ENCODE measurements at regions not wholly inside any gene's neighbourhood (a gene's known extent, or its start where the extent isn't known, plus 50 kb on each side); places are given as distances from the start of the nearest gene placed in this dataset.

GRCh38 chr1:95309031-95309471 is 75.0 kb downstream of the RWDD3 start:
- intact Hi-C loops (cut with micrococcal nuclease; ENCODE audit: unreplicated experiment), result loop anchor here (1.0 to 10.0 kb wide), 4 partner anchors 158 to 926 kb away; no protein-coding TSS in a partner anchor
- BruUV-seq (replicated peaks), result no TSS peak
- Mint-ChIP-seq H3K36me3 (ENCODE audit: insufficient read depth, unreplicated experiment) (no peaks in the 10 kb centered on the region), H3K4me3 (ENCODE audit: low read depth, unreplicated experiment) (no peak overlapping the region), H3K27me3 (ENCODE audit: unreplicated experiment) (no peaks in the 10 kb centered on the region), H3K4me1 (ENCODE audit: low read depth, unreplicated experiment) (peaks cover 10% of the 10 kb centered on the region), H3K27ac (ENCODE audit: unreplicated experiment) (no peak overlapping the region), H3K9me3 (ENCODE audit: low read depth, unreplicated experiment) (no peaks in the 10 kb centered on the region)
- CTCF ChIA-PET, result no interaction called here
- peak; percentile 64 for TF ChIP-seq CTCF (IDR thresholded peaks at IDR 0.05; ENCODE audit: unreplicated experiment)
- DNase-seq, result peak; percentile 30

GRCh38 chr1:95311014-95311413 is 77.0 kb downstream of the RWDD3 start:
- Mint-ChIP-seq H3K27ac (ENCODE audit: unreplicated experiment) (no peak overlapping the region), H3K36me3 (ENCODE audit: insufficient read depth, unreplicated experiment) (no peaks in the 10 kb centered on the region), H3K9me3 (ENCODE audit: low read depth, unreplicated experiment) (no peaks in the 10 kb centered on the region), H3K4me3 (ENCODE audit: low read depth, unreplicated experiment) (no peak overlapping the region), H3K4me1 (ENCODE audit: low read depth, unreplicated experiment) (no peaks in the 10 kb centered on the region), H3K27me3 (ENCODE audit: unreplicated experiment) (no peaks in the 10 kb centered on the region)
- BruUV-seq (replicated peaks), result no TSS peak
- intact Hi-C loops (cut with micrococcal nuclease; ENCODE audit: unreplicated experiment), result no loop called here
- DNase-seq, result no peak
- CTCF ChIA-PET, result no interaction called here
- TF ChIP-seq CTCF (IDR thresholded peaks at IDR 0.05; ENCODE audit: unreplicated experiment), result no peak

- intact Hi-C loops (cut with micrococcal nuclease; ENCODE audit: unreplicated experiment), result no loop called here
- no TSS peak for BruUV-seq (replicated peaks)
Observed at GRCh38 chr1:95311762-95312161, 77.8 kb downstream of the RWDD3 start.

GRCh38 chr1:95312181-95312580 is 78.2 kb downstream of the RWDD3 start:
- no TSS peak for BruUV-seq (replicated peaks)
- CTCF ChIA-PET, result no interaction called here
- no peaks in the 10 kb centered on the region for H3K36me3 Mint-ChIP-seq (ENCODE audit: insufficient read depth, unreplicated experiment)
- H3K9me3 Mint-ChIP-seq (ENCODE audit: low read depth, unreplicated experiment), result no peaks in the 10 kb centered on the region
- intact Hi-C loops (cut with micrococcal nuclease; ENCODE audit: unreplicated experiment), result no loop called here
- no peak for DNase-seq
- H3K4me3 Mint-ChIP-seq (ENCODE audit: low read depth, unreplicated experiment), result no peak overlapping the region
- no peak for TF ChIP-seq CTCF (IDR thresholded peaks at IDR 0.05; ENCODE audit: unreplicated experiment)
- H3K27me3 Mint-ChIP-seq (ENCODE audit: unreplicated experiment), result no peaks in the 10 kb centered on the region
- no peak overlapping the region for H3K27ac Mint-ChIP-seq (ENCODE audit: unreplicated experiment)
- no peaks in the 10 kb centered on the region for H3K4me1 Mint-ChIP-seq (ENCODE audit: low read depth, unreplicated experiment)

More at GRCh38 chr1:95311762-95312161, 77.8 kb downstream of the RWDD3 start:
- H3K9me3 Mint-ChIP-seq (ENCODE audit: low read depth, unreplicated experiment), result no peaks in the 10 kb centered on the region
- no peaks in the 10 kb centered on the region for H3K27me3 Mint-ChIP-seq (ENCODE audit: unreplicated experiment)
- no peak for DNase-seq
- no peaks in the 10 kb centered on the region for H3K4me1 Mint-ChIP-seq (ENCODE audit: low read depth, unreplicated experiment)
- no peak for TF ChIP-seq CTCF (IDR thresholded peaks at IDR 0.05; ENCODE audit: unreplicated experiment)
- CTCF ChIA-PET, result no interaction called here
- H3K36me3 Mint-ChIP-seq (ENCODE audit: insufficient read depth, unreplicated experiment), result no peaks in the 10 kb centered on the region
- H3K27ac Mint-ChIP-seq (ENCODE audit: unreplicated experiment), result no peak overlapping the region
- H3K4me3 Mint-ChIP-seq (ENCODE audit: low read depth, unreplicated experiment), result no peak overlapping the region

Data from Calu3 (cell line).